HG02970 (cell line): ENCODE measurements at regions not wholly inside any gene's neighbourhood (a gene's known extent, or its start where the extent isn't known, plus 50 kb on each side); places are given as distances from the start of the nearest gene placed in this dataset.

ENCODE experiments used
- ATAC-seq: cut with Tn5 transposase; IDR thresholded peaks from one replicate; pipeline ENCODE4 v1.9.1; 2021; ENCODE audit warnings: mild to moderate bottlenecking, moderate library complexity, moderate number of reproducible peaks; ENCODE audit not compliant: unreplicated experiment, low FRiP score

GRCh38 chr6:106035655-106036054, 50.5 kb upstream of the PRDM1 start:
- ATAC-seq = no peak

DNA sequence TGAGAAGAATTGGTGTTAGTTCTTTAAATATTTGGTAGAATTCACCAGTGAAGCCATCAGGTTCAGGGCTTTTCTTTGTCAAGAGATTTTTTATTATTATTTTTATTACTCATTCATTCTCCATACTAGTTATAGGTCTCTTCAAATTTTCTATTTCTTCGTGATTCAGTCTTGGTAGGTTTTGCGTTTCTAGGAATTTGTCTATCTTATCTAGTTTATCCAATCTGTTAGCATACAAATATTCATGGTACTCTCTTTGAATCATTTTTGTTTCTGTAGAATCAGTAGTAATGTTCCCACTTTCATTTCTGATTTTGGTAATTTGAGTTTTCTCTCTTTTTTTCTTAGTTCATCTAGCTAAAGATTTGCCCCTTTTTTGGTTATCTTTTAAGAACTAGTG, 52.3 kb upstream of the PRDM1 start:
- ATAC-seq = no peak

GRCh38 chr6:106027758-106028157, 58.4 kb upstream of the PRDM1 start:
- no peak for ATAC-seq

GRCh38 chr6:106026748-106027715, 59.1 kb upstream of the PRDM1 start:
- no peak for ATAC-seq

GRCh38 chr6:106025655-106026054, 60.5 kb upstream of the PRDM1 start:
- no peak for ATAC-seq

DNA sequence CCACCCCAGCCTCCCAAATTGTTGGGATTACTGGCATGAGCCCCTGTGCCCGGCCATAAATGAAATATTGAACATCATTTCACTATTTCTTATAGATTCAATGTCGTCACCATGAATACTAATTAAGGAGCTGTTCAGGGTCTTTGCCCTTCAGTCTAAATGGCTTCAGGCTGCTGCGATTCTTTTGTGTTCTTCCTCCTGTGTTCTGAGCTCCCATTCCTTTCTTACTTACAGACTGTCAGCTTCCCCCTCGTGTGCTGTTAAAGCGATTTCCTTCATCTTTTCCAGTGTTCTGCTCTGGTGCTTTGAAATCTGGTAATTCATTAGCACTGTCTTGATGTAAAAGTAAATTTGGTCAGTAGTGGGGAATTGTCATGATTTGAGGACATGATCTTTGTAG, 63.3 kb upstream of the PRDM1 start:
- no peak for ATAC-seq

DNA sequence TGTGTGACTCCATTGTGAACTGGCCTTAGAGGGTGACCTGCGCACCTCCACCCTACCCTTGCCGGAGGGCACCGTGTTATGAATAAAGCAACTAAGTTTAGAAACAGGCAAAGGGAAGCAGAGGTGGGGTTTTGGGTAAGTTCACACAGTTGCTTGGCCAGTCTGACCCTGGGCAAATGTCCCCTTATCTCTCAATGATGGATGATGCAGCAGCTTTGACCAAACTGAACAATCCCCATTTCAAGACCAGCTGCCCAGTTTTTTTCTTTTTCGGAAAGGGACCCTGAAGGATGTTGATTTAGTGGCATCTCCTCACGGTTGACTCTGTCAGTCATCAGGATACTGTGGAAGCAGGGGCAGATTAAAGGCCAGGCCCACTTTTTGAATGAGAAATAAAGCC, 68.7 kb upstream of the PRDM1 start:
- ATAC-seq = no peak

DNA sequence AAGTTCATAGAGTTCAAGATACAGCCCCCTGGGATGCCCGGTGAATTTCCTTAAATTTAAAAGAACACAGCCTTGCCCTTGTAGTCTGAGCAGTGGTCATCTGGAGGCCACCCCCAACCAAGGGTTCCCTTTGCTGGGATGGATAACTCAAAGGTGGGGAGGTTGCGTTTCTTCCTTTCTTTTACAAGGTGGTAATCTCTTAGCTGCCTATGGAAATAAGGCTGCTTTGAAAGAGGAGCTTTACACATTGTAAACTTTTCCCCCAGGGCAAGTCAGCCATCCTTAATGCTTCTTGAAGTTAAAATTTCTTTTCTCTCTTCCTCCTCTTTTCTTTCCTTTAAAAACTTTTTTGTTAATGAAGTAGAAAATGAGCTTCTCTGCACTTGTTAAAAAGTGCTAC, 71.2 kb upstream of the PRDM1 start:
- ATAC-seq = no peak

GRCh38 chr6:106011476-106011875, 74.7 kb upstream of the PRDM1 start:
- no peak for ATAC-seq

DNA sequence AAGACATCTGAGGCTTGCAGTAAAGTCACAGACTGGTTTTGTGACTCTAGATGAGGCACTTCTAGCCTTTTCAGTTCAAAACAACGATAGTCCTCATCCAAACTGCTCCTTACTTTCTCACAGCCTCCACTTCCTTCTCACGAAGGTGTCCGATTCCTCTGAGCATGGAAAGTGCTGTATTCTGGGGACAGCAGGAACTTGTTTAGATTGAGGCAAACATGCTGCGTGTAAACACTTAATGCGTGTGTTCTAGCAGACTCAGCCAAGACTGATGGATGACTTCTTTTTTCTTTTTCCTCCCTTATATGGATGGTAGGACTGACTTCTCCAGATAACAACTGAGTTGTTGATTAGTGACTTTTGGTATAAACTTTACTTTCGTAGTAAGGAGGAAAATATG, 80.2 kb upstream of the PRDM1 start:
- ATAC-seq = no peak

DNA sequence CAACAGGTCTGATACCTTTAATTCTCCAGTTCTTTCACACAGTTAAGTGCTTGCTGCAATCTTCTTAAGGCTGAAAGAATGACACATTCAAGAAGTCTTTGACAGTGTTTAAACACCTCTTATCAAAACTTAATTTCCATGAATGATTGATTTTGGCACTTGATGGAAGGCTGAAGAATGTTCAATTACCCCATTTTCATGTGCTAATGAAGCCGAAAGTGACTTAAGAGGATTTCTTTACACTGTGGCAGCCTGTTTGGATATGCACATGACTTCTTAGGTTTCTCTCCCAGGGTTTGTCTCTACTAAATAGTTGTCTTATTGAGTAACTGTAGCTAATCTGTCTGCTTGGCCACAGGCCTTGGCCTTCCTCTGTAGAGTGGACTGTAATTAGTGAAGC, 81.1 kb upstream of the PRDM1 start:
- ATAC-seq = no peak

GRCh38 chr6:106003268-106003987, 82.7 kb upstream of the PRDM1 start:
- no peak for ATAC-seq

GRCh38 chr6:106002005-106002404, 84.1 kb upstream of the PRDM1 start:
- ATAC-seq = no peak

- no peak for ATAC-seq
These were observed 85.2 kb upstream of the PRDM1 start for GRCh38 chr6:106000935-106001334.

- no peak for ATAC-seq
These were observed 88.7 kb upstream of the PRDM1 start for GRCh38 chr6:105997482-105997881.

GRCh38 chr6:105995391-105995865, 90.7 kb upstream of the PRDM1 start:
- ATAC-seq = no peak

DNA sequence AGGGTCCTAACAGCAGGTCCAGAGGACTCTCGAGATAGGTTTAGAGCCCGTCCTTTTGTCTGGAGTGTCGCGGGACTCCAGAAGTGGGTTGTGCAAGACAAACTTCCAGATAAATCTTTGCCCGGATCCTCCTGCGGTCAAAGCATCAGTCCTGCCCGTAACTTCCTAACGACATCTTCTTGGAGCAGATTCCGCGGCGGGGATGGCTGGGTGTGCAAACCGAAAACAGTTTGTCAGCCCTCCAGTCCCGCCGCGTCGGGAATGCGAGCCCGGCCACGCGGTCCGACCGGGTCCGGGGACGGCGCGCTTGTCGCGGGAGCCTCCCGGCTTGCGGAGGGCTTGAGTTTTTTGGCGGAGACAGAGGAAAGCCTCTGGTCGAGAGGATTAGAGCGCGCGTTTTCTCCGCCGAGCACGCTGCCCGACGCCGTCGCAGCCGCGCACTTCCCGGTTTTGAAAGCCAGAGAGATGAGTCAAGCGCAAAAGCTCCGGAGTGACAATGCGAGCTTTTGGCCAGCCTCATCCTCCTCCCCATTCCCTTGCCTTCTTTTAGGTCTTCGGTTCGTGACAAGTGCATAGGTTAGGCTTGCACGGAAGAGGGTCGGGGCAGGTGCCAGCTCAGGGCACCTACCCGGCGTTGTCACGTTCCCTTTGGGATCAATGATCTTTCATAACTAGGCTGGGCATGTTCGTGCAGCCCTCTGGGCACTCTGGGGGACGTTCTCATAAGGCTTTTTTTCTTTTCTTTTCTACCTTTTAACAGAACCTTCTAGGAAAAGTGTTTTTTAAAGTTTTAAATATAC, 91.3 kb upstream of the PRDM1 start:
- ATAC-seq = no peak

DNA sequence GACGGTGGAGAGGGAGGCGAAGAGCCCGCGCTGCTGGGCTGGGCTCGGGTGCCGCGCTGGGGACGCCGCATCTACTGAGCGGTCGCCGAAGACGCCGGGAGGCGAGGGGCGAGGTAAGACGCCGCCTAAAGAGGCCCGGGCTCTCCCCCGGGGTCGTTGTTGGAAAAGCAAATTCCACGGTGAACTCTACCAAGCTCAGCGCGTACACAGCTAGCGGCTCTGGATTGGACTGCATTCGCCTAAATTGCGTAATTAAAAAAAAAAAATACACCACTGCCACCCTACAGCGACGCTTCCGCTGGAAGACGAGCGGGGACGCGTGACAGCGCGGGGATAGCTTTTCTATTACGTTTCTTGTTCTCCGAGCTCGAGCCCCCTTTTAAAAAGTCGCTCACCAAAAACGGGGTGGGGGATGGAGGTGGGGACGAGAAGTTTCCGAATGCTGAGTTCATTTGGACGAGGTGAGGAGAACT, 92.0 kb upstream of the PRDM1 start:
- ATAC-seq = no peak

DNA sequence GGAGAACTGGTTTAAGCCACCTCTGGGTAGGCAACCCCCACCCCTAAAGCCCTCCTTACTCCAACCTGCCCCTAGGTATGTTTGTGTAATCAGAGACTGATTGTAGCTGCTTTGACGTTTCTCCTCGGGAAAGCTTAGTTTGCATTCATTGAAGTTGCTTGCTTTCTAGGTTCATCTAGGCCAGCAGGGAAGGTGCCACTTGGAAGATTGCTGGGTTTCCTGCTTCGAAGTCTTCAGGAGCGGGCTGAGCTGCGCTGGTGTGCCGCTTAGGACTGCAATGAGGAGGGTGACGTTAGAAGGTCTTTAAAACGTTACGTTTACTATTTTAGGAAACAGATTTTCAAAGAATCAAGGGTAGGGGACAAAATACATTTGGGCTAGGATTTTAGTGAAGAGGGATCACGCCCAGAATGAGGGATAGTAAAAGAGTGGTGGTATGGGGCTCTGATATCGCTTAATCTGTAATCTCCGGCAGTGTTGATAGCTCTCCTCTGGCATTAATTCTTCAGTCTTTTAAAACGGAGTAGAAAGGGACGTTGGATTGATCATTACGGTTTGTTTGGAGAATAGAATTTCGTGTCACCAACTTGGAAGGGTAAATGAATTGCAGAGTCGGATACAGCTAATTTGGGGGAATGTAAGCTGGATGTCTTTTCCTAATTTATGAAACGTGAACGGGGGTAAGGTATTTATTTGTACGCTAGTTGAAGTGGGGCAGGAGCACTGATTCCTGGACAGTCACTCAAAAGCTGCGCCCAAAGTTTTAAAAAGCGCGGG, 92.6 kb upstream of the PRDM1 start:
- no peak for ATAC-seq
